Activated T-cell treated with anti-CD3 and anti-CD28 coated beads for 48 hours (primary cell): ENCODE measurements at regions not wholly inside any gene's neighbourhood (a gene's known extent, or its start where the extent isn't known, plus 50 kb on each side); places are given as distances from the start of the nearest gene placed in this dataset.
"Not testable (repeated sequence)": the region's sequence is repeated elsewhere in the genome, so short reads cannot be mapped to it uniquely, and the experiment has no call there.

Source experiments
- DNase-seq: peaks from one replicate; pipeline ENCODE4 v3.0.0-alpha.2; 2020; ENCODE audit warnings: low read depth

- DNase-seq = not testable (repeated sequence)
Observed at GRCh38 chr20:12129114-12129513, 211.4 kb downstream of the BTBD3 start.

- DNase-seq = not testable (repeated sequence)
Observed at GRCh38 chr20:12129532-12129931, 211.8 kb downstream of the BTBD3 start.

- DNase-seq = no peak
Observed at GRCh38 chr20:12130781-12131180, 213.1 kb downstream of the BTBD3 start.

- DNase-seq = no peak
Observed at GRCh38 chr20:12133553-12133952, 215.9 kb downstream of the BTBD3 start.

GRCh38 chr20:12145951-12146350 is 228.3 kb downstream of the BTBD3 start:
- DNase-seq = not testable (repeated sequence)

GRCh38 chr20:12152996-12153395 is 235.3 kb downstream of the BTBD3 start:
- DNase-seq = no peak

- no peak for DNase-seq
Observed at GRCh38 chr20:12153628-12154027, 235.9 kb downstream of the BTBD3 start.

- DNase-seq = no peak
Observed at GRCh38 chr20:12156252-12156651, 238.6 kb downstream of the BTBD3 start.

GRCh38 chr20:12159261-12159660 is 241.6 kb downstream of the BTBD3 start:
- DNase-seq = no peak

GRCh38 chr20:12161734-12162133 is 244.0 kb downstream of the BTBD3 start:
- no peak for DNase-seq

- no peak for DNase-seq
Observed at GRCh38 chr20:12166053-12166717, 248.5 kb downstream of the BTBD3 start.

GRCh38 chr20:12170406-12170805 is 252.7 kb downstream of the BTBD3 start:
- no peak for DNase-seq

- DNase-seq = no peak
Observed at GRCh38 chr20:12171923-12172524, 254.3 kb downstream of the BTBD3 start.

GRCh38 chr20:12173347-12174012 is 255.8 kb downstream of the BTBD3 start:
- no peak for DNase-seq

GRCh38 chr20:12175538-12175937 is 257.8 kb downstream of the BTBD3 start:
- no peak for DNase-seq

- no peak for DNase-seq
Observed at GRCh38 chr20:12177657-12178293, 260.1 kb downstream of the BTBD3 start.

GRCh38 chr20:12179692-12180091 is 262.0 kb downstream of the BTBD3 start:
- DNase-seq = no peak

- DNase-seq = no peak
Observed at GRCh38 chr20:12180107-12180661, 262.5 kb downstream of the BTBD3 start.

- DNase-seq = no peak
Observed at GRCh38 chr20:12198281-12198680, 280.6 kb downstream of the BTBD3 start.

- DNase-seq = no peak
Observed at GRCh38 chr20:12199703-12200102, 282.0 kb downstream of the BTBD3 start.

- DNase-seq = no peak
Observed at GRCh38 chr20:12201289-12201991, 283.7 kb downstream of the BTBD3 start.

- no peak for DNase-seq
Observed at GRCh38 chr20:12203399-12203798, 285.7 kb downstream of the BTBD3 start.
